Right lobe of liver (tissue), 6 donors: ENCODE measurements at regions not wholly inside any gene's neighbourhood (a gene's known extent, or its start where the extent isn't known, plus 50 kb on each side); places are given as distances from the start of the nearest gene placed in this dataset.

Experiments
- ATAC-seq, 4 donors: fragments of 200-7000 bp; cut with Tn5 transposase; one replicate each; pipeline ENCODE4 v1.9.1; 2020; ENCODE audit warnings: mild to moderate bottlenecking in 4 of 4, moderate library complexity in 4 of 4
- DNase-seq, 3 donors: peaks; one replicate each; pipeline ENCODE4 v3.0.0-alpha.2; 2020
- H3K27ac ChIP-seq, 3 donors: fragments of 200-600 bp; one replicate each; pipeline ENCODE4 v1.8.0; 2022
- H3K27me3 ChIP-seq, 2 donors: fragments of 200-600 bp; one replicate each; pipeline ENCODE4 v1.8.0; 2022
- H3K36me3 ChIP-seq, 4 donors: fragments of 200-600 bp; sonication (generic) in 1 of 4; one replicate each; pipeline versions ENCODE4 v1.5.1 to v1.8.0; 2017 to 2022; ENCODE audit warnings: control low read depth in 1 of 4
- H3K4me1 ChIP-seq, 4 donors: fragments of 200-600 bp; sonication (generic) in 1 of 4; one replicate each; pipeline versions ENCODE4 v1.5.1 to v1.8.0; 2017 to 2022; ENCODE audit warnings: control low read depth in 1 of 4
- H3K4me3 ChIP-seq, 3 donors: fragments of 200-600 bp; one replicate each; pipeline ENCODE4 v1.8.0; 2022
- H3K9me3 ChIP-seq, 4 donors: fragments of 200-600 bp; sonication (generic) in 1 of 4; one replicate each; pipeline versions ENCODE4 v1.5.1 to v1.8.0; 2017 to 2022; ENCODE audit warnings: control low read depth in 1 of 4
- POLR2A ChIP-seq: fragments of 450-650 bp; IDR thresholded peaks from one replicate; pipeline ENCODE4 v1.6.1; 2017; ENCODE audit warnings: antibody characterized with exemption, mild to moderate bottlenecking
- WGBS: methylation state at CpG from one replicate; pipeline ENCODE4 v1.1.6; 2018; ENCODE audit warnings: low coverage, low lambda C conversion rate; ENCODE audit not compliant: insufficient coverage; ENCODE audit errors: missing lambda C conversion rate; 5-methylcytosine and 5-hydroxymethylcytosine counted together
- intact Hi-C, 2 donors: fragments of 100-400 bp; cut with DNase I; formaldehyde crosslinking; loops; one replicate each; pipeline versions ENCODE4 v1.11.2 to v1.14.1; 2022
- TF ChIP-seq, protein P1 (sequence below), 4 donors: fragments of 200-600 bp in 3 of 4; fragments of 450-650 bp in 1 of 4; IDR thresholded peaks; one replicate each; pipeline versions ENCODE4 v1.5.1 to v1.8.0; 2016 to 2022; ENCODE audit warnings: antibody characterized with exemption in 4 of 4, mild to moderate bottlenecking in 2 of 4
- donor health status: DM: no; HTN: yes; CAD: no.
- donor health status: DM: no; HTN: no; CAD: no.
- donor health status: DM: no; HTN: no; CAD: no.
- donor health status: DM: no; HTN: yes; CAD: no.
- donor health status: DM: no; HTN: yes; CAD: no.

DNA sequence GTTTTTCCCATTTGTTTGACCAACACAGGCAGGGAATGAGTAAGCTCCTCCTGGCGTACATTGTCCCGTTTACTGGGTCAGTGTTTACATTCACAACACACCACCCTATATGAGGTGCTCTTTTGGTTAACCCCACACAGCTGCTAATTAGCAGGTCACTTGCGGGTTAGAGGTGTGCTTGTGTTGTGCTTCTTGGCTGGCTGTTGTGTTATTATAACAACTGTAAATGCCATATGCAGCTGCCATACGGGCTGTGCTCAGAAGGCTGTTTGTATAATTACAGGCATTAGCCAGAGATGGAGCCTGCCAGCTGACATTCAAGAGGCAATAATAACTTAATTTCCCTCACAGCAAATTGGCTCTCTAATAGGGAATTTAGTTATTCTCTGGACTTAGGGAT lies 205.1 kb upstream of the ELAC2 start:
- no peaks in the 10 kb centered on the region for H3K27me3 ChIP-seq
- no peak overlapping the region for H3K27ac ChIP-seq
- no peaks in the 10 kb centered on the region for H3K36me3 ChIP-seq
- intact Hi-C loops: no loop called here
- 23% methylated on average over 4 of the region's 4 CpGs for WGBS
- no peak for TF ChIP-seq POLR2A
- TF ChIP-seq, protein P1, sequence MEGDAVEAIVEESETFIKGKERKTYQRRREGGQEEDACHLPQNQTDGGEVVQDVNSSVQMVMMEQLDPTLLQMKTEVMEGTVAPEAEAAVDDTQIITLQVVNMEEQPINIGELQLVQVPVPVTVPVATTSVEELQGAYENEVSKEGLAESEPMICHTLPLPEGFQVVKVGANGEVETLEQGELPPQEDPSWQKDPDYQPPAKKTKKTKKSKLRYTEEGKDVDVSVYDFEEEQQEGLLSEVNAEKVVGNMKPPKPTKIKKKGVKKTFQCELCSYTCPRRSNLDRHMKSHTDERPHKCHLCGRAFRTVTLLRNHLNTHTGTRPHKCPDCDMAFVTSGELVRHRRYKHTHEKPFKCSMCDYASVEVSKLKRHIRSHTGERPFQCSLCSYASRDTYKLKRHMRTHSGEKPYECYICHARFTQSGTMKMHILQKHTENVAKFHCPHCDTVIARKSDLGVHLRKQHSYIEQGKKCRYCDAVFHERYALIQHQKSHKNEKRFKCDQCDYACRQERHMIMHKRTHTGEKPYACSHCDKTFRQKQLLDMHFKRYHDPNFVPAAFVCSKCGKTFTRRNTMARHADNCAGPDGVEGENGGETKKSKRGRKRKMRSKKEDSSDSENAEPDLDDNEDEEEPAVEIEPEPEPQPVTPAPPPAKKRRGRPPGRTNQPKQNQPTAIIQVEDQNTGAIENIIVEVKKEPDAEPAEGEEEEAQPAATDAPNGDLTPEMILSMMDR (IDR thresholded peaks at IDR 0.05): no peak
- no peak overlapping the region for H3K4me3 ChIP-seq
- DNase-seq (no peak), ATAC-seq (no peak)
- no peaks in the 10 kb centered on the region for H3K4me1 ChIP-seq
- H3K9me3 ChIP-seq: no peaks in the 10 kb centered on the region

DNA sequence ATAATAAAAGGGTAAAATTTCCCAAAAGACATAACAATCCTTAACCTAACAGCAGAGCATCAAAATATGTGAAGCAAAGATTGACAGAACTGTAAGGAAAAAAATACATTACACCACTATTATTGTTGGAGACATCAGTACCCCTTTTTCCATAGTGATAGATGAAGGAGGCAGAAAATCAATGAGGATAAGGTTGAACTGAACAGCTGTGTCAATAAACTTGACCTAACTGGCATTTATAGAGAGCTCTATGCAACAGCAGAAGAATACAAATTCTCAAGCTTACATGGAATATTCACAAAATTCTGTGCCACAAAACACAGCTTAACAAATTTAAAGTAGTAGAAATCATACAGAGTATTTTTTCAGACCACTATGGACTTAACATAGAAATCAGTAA lies 195.0 kb upstream of the ELAC2 start:
- TF ChIP-seq POLR2A: no peak
- TF ChIP-seq, protein P1 (IDR thresholded peaks at IDR 0.05): no peak
- DNase-seq (no peak), ATAC-seq (no peak)
- H3K27me3 ChIP-seq: no peaks in the 10 kb centered on the region
- peaks cover 0 to 5% (median 0%) of the 10 kb centered on the region in 4 donors for H3K9me3 ChIP-seq
- H3K4me1 ChIP-seq: no peaks in the 10 kb centered on the region
- intact Hi-C loops: no loop called here
- no peaks in the 10 kb centered on the region for H3K36me3 ChIP-seq
- H3K4me3 ChIP-seq: no peak overlapping the region
- no peak overlapping the region for H3K27ac ChIP-seq

DNA sequence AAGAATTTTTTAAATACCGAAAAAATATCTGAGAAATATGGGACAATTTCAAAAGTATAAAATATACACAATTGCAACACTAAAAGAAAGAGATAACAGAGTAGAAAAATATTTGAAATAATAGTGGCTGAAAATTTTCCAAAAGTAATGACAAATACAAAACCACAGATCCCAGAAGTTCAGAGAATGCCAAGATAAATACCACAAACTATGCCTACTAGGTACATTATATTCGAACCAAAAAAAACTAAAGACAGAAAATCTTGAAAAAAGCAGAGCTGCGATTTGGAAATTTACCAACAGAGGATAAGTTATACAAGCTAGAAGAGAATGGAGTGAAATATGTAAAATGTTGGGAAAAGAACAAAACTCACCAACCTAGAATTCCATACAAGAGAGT lies 191.3 kb upstream of the ELAC2 start:
- Histone ChIP-seq H3K4me1 (no peaks in the 10 kb centered on the region), H3K27me3 (no peaks in the 10 kb centered on the region), H3K36me3 (no peaks in the 10 kb centered on the region), H3K9me3 (no peaks in the 10 kb centered on the region), H3K27ac (no peak overlapping the region), H3K4me3 (no peak overlapping the region)
- WGBS: 51% methylated on average over 3 of the region's 3 CpGs
- DNase-seq (no peak), ATAC-seq (no peak)
- no peak for TF ChIP-seq POLR2A
- TF ChIP-seq, protein P1 (IDR thresholded peaks at IDR 0.05): no peak
- intact Hi-C loops: no loop called here

DNA sequence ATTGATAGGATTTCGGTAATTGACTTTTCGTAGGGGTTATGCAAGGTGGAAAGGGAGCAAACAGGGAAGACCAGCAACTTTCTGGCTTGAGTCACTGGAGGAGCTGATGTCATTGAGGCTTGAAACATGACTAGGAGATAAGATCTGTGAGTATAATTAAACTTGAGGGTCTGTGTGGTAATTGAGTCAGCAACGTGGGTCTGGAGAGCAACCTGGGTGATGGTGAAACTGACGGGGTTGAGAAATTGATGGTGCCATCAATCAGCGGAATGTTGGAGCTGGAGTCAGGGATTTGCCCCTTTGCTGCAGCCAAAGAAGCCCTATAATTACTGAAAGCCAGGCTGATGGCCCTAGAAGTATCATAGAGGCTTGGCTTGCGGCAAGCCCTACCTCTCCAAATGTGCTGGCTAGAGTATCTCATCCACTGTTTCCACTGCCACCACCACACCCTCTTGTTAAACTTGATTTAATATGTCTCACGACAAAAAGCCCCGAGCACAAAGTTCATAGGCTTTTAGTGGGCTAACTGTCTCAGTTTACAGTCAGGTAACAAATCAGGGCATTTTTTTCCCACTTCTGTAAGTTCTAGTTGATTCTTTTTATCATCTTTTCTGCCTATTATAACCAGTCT lies 186.9 kb upstream of the ELAC2 start:
- ATAC-seq (no peak), DNase-seq (no peak)
- 35% methylated on average over 7 of the region's 8 CpGs for WGBS
- H3K36me3 ChIP-seq: no peaks in the 10 kb centered on the region
- no peaks in the 10 kb centered on the region for H3K9me3 ChIP-seq
- H3K4me3 ChIP-seq: no peak overlapping the region
- TF ChIP-seq, protein P1 (IDR thresholded peaks at IDR 0.05): no peak
- TF ChIP-seq POLR2A: no peak
- intact Hi-C loops: no loop called here
- H3K4me1 ChIP-seq: no peaks in the 10 kb centered on the region
- no peak overlapping the region for H3K27ac ChIP-seq
- H3K27me3 ChIP-seq: no peaks in the 10 kb centered on the region

DNA sequence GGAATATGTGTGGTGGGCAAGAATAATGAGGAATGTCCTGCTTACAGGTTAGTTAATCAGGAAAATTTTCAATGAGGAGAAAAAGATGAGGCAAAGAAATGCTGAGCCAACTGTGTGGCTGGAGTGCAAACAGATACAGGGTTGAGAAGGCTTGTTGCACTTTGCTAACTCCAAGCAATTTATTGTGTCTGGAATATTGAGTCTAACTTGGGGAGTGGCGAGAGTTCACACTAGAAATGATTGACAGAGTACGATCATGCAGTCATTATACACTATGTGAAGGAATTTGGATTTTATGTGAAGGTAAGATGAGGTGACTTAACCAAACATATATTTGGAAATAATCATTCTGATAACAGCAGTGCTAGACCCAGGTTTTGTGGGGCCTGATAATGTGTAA lies 185.0 kb upstream of the ELAC2 start:
- ATAC-seq (no peak), DNase-seq (no peak)
- intact Hi-C loops: no loop called here
- Histone ChIP-seq H3K9me3 (no peaks in the 10 kb centered on the region), H3K36me3 (no peaks in the 10 kb centered on the region), H3K27ac (no peak overlapping the region), H3K4me1 (no peaks in the 10 kb centered on the region), H3K27me3 (no peaks in the 10 kb centered on the region), H3K4me3 (no peak overlapping the region)
- TF ChIP-seq, protein P1 (IDR thresholded peaks at IDR 0.05): no peak
- TF ChIP-seq POLR2A: no peak
- 51% methylated on average over 2 of the region's 2 CpGs for WGBS
